Prostate gland (tissue), 2 donors: ENCODE measurements at regions not wholly inside any gene's neighbourhood (a gene's known extent, or its start where the extent isn't known, plus 50 kb on each side); places are given as distances from the start of the nearest gene placed in this dataset.

Experiments used
- DNase-seq: peaks from one replicate; pipeline ENCODE4 v3.0.0-alpha.2; 2019; ENCODE audit warnings: low spot score
- H3K27ac ChIP-seq, 2 donors: fragments of 200-600 bp; sonication (generic); 2 replicates each; pipeline ENCODE4 v1.5.1; 2017 to 2019
- H3K27me3 ChIP-seq: fragments of 200-600 bp; sonication (generic); replicated peaks from 2 replicates; pipeline ENCODE4 v1.5.1; 2019; ENCODE audit not compliant: insufficient read depth
- H3K36me3 ChIP-seq, 2 donors: fragments of 200-600 bp; sonication (generic); 1 replicate in 1 of 2; 2 replicates in 1 of 2; pipeline versions ENCODE4 v1.5.1 to v1.8.1; 2017 to 2019
- H3K4me1 ChIP-seq: fragments of 200-600 bp; sonication (generic); replicated peaks from 2 replicates; pipeline ENCODE4 v1.5.1; 2019
- H3K4me3 ChIP-seq, 2 donors: fragments of 200-600 bp; sonication (generic); 2 replicates each; pipeline ENCODE4 v1.5.1; 2017 to 2019
- H3K9me3 ChIP-seq: fragments of 200-600 bp; sonication (generic); 2 replicates; pipeline ENCODE4 v1.5.1; 2017
- POLR2A ChIP-seq: fragments of 450-650 bp; IDR thresholded peaks from one replicate; pipeline ENCODE4 v1.6.1; 2016; ENCODE audit warnings: antibody characterized with exemption, mild to moderate bottlenecking
- POLR2AphosphoS5 ChIP-seq: sonication (generic); formaldehyde crosslinking; IDR thresholded peaks from one replicate; pipeline ENCODE4 v1.6.1; 2017; ENCODE audit warnings: antibody characterized with exemption
- WGBS: methylation state at CpG from one replicate; pipeline ENCODE4 v1.1.5; 2018; 5-methylcytosine and 5-hydroxymethylcytosine counted together
- intact Hi-C: fragments of 100-400 bp; cut with DNase I; formaldehyde crosslinking; loops from one replicate; pipeline ENCODE4 v1.14.2; 2022
- TF ChIP-seq, protein P1 (sequence below), 4 experiments: fragments of 200-600 bp in 2 of 4; fragments of 450-650 bp in 2 of 4; sonication (generic) in 2 of 4; IDR thresholded peaks; 1 replicate in 3 of 4; 2 replicates in 1 of 4; pipeline ENCODE4 v1.5.1; 2016 to 2019; ENCODE audit warnings: antibody characterized with exemption in 4 of 4, mild to moderate bottlenecking in 2 of 4, moderate library complexity in 2 of 4

DNA sequence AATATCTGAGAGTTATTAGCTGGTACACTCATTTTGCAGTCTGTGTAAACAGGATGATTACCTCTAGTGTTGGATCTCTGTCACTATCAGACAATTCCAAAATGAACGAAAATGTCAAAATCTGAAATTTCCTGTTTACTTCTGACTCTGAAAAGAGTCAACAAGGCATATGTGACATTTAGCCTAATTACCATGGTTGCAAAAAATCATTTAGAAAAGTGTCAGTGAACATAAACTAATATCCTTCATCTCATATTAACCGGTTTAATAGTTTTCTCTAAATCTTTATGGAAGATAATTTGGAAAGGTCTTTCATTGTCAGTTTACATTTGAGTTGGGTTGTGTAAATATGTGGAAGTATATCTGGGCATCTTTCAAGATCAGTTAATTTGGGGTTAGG, 431.8 kb upstream of the HSF2 start:
- Histone ChIP-seq H3K27me3 (no peaks in the 10 kb centered on the region), H3K9me3 (no peaks in the 10 kb centered on the region), H3K4me1 (no peaks in the 10 kb centered on the region), H3K4me3 (no peak overlapping the region), H3K36me3 (no peaks in the 10 kb centered on the region), H3K27ac (no peak overlapping the region)
- intact Hi-C loops: no loop called here
- 64% methylated on average over 2 of the region's 2 CpGs for WGBS
- DNase-seq: no peak
- TF ChIP-seq POLR2A: no peak
- TF ChIP-seq POLR2AphosphoS5: no peak
- TF ChIP-seq, protein P1, sequence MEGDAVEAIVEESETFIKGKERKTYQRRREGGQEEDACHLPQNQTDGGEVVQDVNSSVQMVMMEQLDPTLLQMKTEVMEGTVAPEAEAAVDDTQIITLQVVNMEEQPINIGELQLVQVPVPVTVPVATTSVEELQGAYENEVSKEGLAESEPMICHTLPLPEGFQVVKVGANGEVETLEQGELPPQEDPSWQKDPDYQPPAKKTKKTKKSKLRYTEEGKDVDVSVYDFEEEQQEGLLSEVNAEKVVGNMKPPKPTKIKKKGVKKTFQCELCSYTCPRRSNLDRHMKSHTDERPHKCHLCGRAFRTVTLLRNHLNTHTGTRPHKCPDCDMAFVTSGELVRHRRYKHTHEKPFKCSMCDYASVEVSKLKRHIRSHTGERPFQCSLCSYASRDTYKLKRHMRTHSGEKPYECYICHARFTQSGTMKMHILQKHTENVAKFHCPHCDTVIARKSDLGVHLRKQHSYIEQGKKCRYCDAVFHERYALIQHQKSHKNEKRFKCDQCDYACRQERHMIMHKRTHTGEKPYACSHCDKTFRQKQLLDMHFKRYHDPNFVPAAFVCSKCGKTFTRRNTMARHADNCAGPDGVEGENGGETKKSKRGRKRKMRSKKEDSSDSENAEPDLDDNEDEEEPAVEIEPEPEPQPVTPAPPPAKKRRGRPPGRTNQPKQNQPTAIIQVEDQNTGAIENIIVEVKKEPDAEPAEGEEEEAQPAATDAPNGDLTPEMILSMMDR (IDR thresholded peaks at IDR 0.05): no peak

DNA sequence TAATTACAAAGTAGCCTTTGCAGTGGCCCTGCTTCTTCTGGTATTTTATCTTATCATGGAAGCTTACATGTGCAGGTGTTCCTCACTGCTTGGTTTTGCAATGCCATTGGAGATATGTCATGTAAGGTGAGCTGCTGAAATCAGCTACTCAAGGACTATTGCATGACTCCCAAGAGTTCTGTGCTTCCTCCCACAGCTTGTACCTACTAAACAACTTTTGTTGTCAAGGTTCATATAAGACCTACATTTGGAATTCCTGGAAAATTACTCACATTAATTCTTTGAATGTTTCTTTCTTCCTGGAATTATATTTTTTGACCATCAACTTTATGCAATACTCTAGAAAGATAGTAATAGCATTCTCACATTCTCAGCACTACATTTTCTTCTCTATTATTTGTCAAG, 427.5 kb upstream of the HSF2 start:
- Histone ChIP-seq H3K9me3 (no peaks in the 10 kb centered on the region), H3K27ac (no peak overlapping the region), H3K4me3 (no peak overlapping the region), H3K27me3 (no peaks in the 10 kb centered on the region), H3K36me3 (no peaks in the 10 kb centered on the region), H3K4me1 (no peaks in the 10 kb centered on the region)
- intact Hi-C loops: no loop called here
- no peak for TF ChIP-seq POLR2AphosphoS5
- TF ChIP-seq POLR2A: no peak
- DNase-seq: no peak

DNA sequence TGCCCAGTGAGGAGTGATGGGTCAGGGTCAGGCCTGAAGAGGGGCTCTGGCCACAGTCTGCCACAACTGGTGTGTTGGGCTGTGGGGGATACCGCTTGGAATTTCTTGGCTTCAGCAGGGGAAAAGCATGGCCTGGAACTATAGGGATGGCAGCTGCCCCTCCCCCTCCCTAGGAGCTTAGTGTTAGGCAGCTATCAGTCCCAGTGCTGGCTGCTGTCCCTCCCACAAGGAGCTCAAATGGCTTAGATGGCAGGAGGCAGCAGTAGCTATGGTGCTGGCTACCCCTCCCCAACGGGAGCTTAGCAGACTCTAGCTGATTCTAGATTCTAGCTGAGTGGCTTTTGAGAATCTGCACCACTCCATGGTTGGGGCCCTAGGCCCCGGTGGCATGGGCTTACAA, 414.5 kb upstream of the HSF2 start:
- TF ChIP-seq, protein P1 (IDR thresholded peaks at IDR 0.05): no peak
- TF ChIP-seq POLR2A: no peak
- no peak for DNase-seq
- no peak overlapping the region for H3K4me3 ChIP-seq
- intact Hi-C loops: no loop called here
- no peak overlapping the region for H3K27ac ChIP-seq
- WGBS: 83% methylated on average over 3 of the region's 3 CpGs
- no peaks in the 10 kb centered on the region for H3K27me3 ChIP-seq
- no peaks in the 10 kb centered on the region for H3K36me3 ChIP-seq
- no peaks in the 10 kb centered on the region for H3K9me3 ChIP-seq
- no peaks in the 10 kb centered on the region for H3K4me1 ChIP-seq

DNA sequence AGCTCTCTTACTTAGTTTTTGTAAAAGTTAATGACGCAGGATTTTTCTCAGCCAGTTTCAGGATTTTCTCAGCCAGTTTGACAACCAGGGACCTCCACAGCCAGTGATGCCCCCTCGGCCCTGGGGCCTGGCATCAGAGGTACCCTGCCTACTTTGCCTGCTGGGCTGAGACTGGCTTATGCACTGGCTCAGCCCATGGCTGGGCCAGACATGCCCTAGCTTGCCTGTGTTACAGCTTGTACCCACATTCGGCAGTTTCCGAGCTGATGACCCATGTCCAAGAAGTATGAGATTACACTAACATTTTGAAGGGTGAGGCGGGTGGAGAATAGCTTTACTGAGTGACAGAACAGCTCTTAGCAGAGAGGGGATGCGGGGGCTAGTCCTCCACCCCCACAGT, 406.1 kb upstream of the HSF2 start:
- intact Hi-C loops: no loop called here
- H3K9me3 ChIP-seq: no peaks in the 10 kb centered on the region

DNA sequence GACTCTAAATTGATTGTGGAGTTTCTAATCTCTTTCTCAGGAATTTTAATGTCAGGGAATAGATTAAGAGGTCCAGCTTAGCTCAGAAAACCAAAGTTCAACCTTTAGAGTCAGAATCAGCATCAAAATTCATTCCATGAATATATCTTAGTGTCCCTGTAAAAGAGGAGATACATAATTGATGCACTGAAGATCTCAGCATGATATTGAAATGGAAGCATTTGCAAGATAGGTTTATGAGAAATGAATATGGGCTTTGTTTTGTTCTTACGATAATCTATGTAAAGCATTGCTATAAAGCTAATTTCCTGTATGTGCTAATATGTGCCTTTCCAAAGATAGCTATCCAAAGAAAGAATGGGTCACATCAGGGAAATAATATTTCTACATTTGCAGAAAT, 404.5 kb upstream of the HSF2 start:
- intact Hi-C loops: no loop called here
- DNase-seq: no peak
- TF ChIP-seq, protein P1 (IDR thresholded peaks at IDR 0.05): no peak
- TF ChIP-seq POLR2AphosphoS5: no peak
- TF ChIP-seq POLR2A: no peak
- Histone ChIP-seq H3K36me3 (no peaks in the 10 kb centered on the region), H3K27me3 (no peaks in the 10 kb centered on the region), H3K4me1 (no peaks in the 10 kb centered on the region), H3K27ac (no peak overlapping the region), H3K4me3 (no peak overlapping the region), H3K9me3 (no peaks in the 10 kb centered on the region)
- WGBS: 51% methylated on average over 1 of the region's 1 CpG

More for the DNA sequence above, 406.1 kb upstream of the HSF2 start:
- Histone ChIP-seq H3K27me3 (no peaks in the 10 kb centered on the region), H3K27ac (no peak overlapping the region), H3K4me1 (no peaks in the 10 kb centered on the region), H3K36me3 (no peaks in the 10 kb centered on the region), H3K4me3 (no peak overlapping the region)
- TF ChIP-seq, protein P1 (IDR thresholded peaks at IDR 0.05): no peak
- TF ChIP-seq POLR2A (no peak), POLR2AphosphoS5 (no peak)
- DNase-seq: no peak
- 78% methylated on average over 6 of the region's 6 CpGs for WGBS
